NAMALWA (cell line): ENCODE measurements at regions not wholly inside any gene's neighbourhood (a gene's known extent, or its start where the extent isn't known, plus 50 kb on each side); places are given as distances from the start of the nearest gene placed in this dataset.

Experiments
- DNase-seq: peaks from one replicate; pipeline ENCODE4 v3.0.0-alpha.2; 2015; ENCODE audit warnings: low spot score

DNA sequence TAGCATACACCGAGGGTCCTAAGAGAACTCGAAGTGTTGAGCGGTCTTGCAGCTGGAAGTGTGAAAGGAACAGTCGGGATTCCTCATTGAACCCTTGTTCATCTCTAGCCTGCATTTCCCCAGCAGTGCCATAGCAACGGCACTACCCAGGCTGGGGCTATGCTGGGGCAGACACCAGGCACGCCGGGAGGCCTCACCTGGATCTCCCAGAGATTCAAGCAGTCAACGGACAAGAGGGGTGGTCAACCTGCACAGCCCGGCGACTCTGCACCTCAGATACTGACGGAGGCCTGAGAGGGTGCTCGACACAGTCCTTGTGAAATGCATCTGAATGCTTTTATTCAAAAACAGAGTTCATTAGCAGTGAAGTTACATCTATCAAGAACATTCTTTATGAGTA lies 604.2 kb downstream of the GALR1 start:
- DNase-seq, result no peak

- no peak for DNase-seq
Observed at GRCh38 chr18:77857678-77858655, 608.3 kb downstream of the GALR1 start.

- no peak for DNase-seq
Observed at GRCh38 chr18:77859634-77860033, 610.0 kb downstream of the GALR1 start.

DNA sequence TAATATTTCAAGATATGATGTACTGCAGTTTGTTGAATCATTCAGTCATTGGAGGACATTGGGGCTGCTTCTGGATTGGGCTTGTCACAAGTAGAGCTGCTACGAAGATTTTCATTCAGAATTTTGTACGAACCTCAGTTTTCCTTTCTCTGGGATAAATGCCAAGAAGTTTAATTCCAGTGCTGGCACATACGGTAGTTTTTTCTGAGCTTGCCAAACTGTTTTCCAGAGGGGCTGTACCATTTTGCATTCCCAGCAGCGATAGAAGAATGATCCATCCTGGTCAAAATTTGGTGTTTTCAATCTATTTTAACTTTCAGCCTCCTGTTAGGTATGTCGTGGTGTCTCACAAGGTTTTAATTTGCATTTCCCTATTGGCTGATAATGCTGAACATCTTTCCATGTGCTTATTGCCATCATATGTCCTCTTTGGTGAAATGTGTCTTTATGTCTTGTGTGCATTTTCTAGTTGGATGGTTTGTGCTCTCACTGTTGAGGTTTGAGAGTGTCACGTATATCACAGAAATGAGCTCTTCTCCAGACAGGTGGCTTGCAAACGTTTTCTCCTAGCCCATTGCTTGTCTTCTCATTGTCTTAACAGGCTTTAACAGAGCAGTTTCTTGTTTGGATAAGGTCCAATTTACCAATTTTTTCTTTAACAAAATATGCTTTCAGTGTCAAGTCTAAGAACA lies 612.6 kb downstream of the GALR1 start:
- no peak for DNase-seq

DNA sequence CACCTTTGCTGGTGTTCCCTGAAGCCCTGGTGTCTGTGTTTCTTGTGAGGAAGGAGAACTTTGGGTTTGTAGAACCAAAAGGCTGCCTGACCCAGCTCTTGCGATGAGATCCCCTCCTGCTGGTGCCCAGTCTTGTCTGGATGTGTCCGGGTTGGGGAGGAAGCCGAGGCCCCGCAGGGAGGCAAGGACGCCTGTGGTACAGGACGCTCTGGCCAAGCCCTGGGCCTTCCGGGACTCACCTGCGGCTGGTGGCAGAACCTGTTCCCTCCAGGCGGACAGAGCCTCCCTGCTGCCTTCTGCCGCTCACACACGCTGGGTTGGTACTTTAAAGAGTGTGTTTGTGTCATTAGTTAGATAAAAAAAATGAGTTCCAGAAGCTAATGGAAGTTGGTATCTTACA lies 616.2 kb downstream of the GALR1 start:
- DNase-seq, result no peak

DNA sequence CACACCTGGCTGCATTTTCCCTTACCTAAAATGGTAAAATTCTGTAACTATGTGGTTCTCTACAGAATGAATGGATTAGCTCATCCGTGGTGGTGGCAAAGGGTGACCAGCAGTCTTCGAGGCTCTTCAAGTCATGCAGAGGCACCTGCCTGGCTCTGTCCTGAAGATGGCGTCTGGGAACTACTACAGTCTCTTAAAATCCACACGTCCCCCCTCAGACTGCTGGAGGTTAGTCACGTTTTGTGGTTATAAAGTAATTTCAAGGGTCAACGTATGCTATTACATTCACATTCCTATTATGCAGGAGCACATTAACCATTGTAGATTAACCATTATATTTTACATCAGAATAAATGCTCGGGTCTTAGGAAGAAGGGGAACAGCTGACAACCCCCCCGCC lies 616.7 kb downstream of the GALR1 start:
- no peak for DNase-seq

DNA sequence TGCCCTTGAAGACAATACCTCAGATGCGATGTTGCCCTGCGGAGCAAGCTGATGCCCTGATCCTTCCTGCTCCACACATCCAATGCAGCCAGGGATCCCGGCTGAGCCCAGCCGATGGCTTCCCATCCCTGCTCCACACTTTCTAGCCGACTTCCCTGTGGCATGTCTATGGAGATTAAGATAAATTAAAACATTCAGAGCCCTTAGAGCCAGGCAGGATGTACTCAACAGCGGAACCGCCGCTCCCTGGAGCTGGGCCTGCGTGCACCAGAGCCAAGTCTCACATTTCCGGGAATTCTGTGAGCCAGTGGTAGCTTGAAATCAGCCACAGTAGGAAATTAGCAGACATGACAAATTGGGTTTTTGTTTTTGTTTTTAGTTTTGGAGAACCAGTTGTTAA lies 620.6 kb downstream of the GALR1 start:
- DNase-seq, result no peak

- DNase-seq, result no peak
Observed at GRCh38 chr18:77870894-77871293, 621.2 kb downstream of the GALR1 start.

DNA sequence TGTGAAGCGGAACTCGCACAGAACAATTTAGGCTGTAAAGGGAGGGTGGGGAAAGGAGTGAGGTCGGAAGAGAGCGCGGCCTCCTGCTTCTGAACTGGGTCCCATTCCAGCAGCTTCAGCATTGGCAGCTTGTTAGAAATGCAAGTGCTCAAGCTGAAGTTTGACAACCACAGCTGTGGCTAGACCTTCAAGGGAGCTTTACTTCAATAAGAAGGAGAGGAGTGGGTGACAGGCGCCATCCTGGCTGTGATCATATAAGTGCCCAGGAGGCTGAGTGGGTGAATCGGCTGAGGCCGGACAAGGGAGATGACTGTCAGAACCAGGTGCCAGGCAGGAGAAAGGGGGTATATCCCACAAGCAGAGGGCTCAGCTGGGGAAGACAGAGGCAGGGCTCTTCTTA lies 622.5 kb downstream of the GALR1 start:
- no peak for DNase-seq

- DNase-seq, result no peak
Observed at GRCh38 chr18:77876319-77876865, 626.7 kb downstream of the GALR1 start.

GRCh38 chr18:77879829-77880228 lies 630.2 kb downstream of the GALR1 start:
- DNase-seq, result no peak

DNA sequence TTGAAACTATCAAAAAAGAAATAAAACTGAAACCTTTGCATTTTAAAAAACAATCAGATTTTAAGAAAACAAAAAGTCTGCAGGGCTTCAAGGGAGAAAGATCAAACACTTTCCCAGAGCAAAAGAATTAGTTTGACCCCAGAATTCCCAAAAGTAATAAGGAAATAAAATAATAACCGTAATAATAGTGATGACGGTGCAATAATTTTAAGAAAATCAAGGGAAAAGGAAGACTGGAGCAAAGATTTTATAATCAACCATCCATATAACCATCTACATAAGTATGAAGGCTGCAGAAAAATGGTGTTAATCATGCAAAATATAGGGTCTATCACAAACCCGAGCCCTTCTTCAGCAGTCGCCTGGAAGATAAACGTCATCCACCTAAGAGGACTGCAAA lies 634.8 kb downstream of the GALR1 start:
- no peak for DNase-seq

GRCh38 chr18:77894060-77894459 lies 644.4 kb downstream of the GALR1 start:
- no peak for DNase-seq

DNA sequence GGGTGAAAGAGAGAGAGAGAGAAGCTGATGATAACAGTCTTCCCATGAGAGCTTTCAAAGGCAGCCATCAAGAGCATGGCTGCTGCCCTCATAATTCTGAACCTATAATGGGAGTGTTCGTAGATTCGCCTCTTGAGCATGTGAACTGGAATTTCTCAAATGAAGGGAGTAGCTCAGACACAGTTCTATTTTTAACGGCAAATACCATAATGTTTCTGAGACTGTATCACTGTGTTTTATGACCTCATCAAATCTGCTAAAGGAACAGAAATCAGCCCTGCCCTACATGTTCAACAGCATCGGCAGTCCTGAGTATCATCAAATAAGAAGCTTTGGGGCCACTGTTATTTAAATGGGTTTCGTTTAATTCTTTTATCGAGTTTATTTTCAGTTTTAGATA lies 645.6 kb downstream of the GALR1 start:
- no peak for DNase-seq

DNA sequence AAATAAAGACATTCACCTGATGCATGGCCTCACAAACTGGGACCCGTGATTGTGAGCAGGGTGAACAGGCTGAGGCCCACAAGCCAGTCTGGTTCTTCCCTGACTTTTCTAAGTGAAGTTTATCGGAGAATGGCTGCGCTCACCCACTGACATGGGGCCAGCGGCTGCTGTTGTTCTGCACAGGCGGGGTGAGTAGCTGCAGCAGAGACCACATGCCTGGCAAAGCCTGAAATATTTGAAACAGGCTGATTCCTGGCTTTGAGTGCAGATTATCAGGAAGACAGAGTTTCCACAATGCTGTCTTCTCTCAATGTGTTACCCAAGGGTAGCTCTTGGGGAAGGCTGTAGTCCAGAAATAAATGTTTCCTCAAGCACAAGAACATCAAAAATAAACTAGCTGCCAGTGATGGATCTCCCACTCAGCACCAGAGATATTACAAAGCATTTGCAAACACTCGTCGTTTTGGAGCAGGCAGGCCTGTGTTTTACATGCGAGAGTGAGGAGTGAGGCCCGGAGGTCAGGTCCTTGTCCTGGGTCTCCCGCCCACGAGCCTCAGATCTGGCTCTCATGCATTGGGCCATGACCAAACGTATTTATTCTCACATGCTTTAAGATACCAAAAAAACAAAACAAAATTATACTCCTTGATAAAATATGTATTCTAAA lies 647.1 kb downstream of the GALR1 start:
- no peak for DNase-seq

- DNase-seq, result no peak
Observed at GRCh38 chr18:77897606-77898005, 648.0 kb downstream of the GALR1 start.

GRCh38 chr18:77899972-77900754 lies 650.5 kb downstream of the GALR1 start:
- DNase-seq, result peak; percentile 76

- no peak for DNase-seq
Observed at GRCh38 chr18:77905011-77905410, 655.4 kb downstream of the GALR1 start.

GRCh38 chr18:77905449-77906055 lies 655.9 kb downstream of the GALR1 start:
- DNase-seq, result no peak

DNA sequence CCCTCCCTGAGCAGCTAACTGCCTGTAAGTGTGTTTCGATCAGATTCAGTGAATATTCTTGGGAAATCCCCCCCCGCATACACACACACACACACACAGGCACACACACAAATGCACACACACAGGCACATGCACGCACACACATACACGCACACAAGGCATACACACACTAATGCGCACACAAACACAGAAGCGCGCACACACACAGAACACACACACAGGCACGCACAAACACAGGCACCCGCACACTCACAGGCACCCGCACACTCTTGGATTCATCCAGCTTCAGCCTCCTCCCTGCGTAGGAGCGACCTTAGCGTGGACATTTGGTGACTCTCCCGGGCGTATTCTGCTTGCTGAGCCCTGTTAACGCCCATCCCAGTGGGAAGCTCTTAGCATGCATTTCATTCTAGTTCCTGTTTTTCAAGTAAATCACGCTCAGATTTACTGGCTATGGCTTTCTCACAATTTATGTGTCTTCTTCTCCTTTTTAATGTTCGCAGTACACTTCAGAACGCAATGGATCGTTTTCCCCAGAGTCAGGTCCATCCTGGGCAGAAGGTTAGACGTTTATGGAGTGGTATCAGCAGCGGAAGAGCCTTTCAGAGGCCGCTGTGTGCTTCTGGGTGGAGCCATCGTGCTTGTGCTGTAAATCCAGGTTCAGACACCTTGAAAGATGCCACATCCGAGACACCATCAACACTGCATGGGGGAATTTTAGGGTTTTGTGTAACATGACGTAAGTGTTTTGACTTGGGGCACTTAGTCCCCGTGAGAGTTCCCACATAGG lies 656.6 kb downstream of the GALR1 start:
- DNase-seq, result no peak
